ENCODE measurements at regions not wholly inside any gene's neighbourhood (a gene's known extent, or its start where the extent isn't known, plus 50 kb on each side); places are given as distances from the start of the nearest gene placed in this dataset.

GRCh38 chr15:98154863-98155262 is 194.4 kb downstream of the ARRDC4 start:
- no peak for TF ChIP-seq CTCF (IDR thresholded peaks at IDR 0.05; ENCODE audit: control extremely low read depth, extremely low read depth, low read depth, missing control alignments)
- CTCF ChIA-PET, result no interaction called here

DNA sequence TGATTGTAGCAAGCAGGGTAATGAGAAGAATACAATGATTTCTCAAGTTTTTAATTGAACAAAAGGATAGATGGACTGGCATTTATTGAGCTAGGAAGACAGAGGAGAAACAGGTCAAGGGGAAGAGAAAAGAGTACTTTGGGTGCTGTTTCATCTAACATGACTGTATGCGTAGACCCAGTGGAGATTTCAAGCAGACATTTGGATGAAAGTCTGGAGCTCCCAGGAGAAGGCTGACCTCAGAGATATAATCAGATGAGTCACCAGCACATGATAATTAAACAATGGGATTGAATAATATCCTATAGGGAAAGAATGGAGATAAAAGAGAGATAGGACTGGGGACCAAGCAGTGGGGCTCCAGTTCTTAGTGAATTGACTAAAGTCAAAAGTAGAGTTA is 194.9 kb downstream of the ARRDC4 start:
- CTCF ChIA-PET, result no interaction called here
- no peak for DNase-seq (ENCODE audit: extremely low spot score)
- POLR2A ChIA-PET, result no interaction called here
- no peak for TF ChIP-seq CTCF (IDR thresholded peaks at IDR 0.05; ENCODE audit: control extremely low read depth, extremely low read depth, low read depth, missing control alignments)

More at GRCh38 chr15:98154863-98155262, 194.4 kb downstream of the ARRDC4 start:
- no peak for DNase-seq (ENCODE audit: extremely low spot score)
- POLR2A ChIA-PET, result no interaction called here

GRCh38 chr15:98160236-98160635 is 199.7 kb downstream of the ARRDC4 start:
- CTCF ChIA-PET, result no interaction called here
- TF ChIP-seq CTCF (IDR thresholded peaks at IDR 0.05; ENCODE audit: control extremely low read depth, extremely low read depth, low read depth, missing control alignments), result no peak
- no peak for DNase-seq (ENCODE audit: extremely low spot score)
- POLR2A ChIA-PET, result no interaction called here

- TF ChIP-seq CTCF (IDR thresholded peaks at IDR 0.05; ENCODE audit: control extremely low read depth, extremely low read depth, low read depth, missing control alignments), result no peak
- DNase-seq (ENCODE audit: extremely low spot score), result no peak
- ChIA-PET CTCF (interaction anchor here (1.7 kb wide), 1 partner anchor 14 kb away, joined by 4 read pairs; no protein-coding TSS in a partner anchor), POLR2A (no interaction called here)
Observed at GRCh38 chr15:98163319-98164045, 203.0 kb downstream of the ARRDC4 start.

DNA sequence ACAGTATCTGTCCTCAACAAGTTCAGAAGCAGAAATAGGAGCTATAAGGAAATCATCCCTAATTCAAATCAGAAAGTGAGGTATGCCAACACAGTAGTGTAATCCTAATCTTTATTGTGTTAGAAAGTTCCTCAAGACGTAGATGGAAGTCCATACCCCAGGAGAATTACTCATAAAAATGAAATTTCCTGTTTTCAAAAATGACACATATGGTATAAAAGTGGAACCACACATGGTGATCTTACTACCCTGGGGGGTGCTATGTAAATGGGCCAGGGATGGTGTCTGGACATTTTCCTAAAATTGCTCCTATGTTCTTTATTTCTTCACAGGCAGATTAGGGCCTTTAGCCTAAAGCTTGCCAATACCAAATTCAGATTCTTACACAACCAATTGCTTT is 204.1 kb downstream of the ARRDC4 start:
- ChIA-PET CTCF (interaction anchor here (1.7 kb wide), 1 partner anchor 13 kb away, joined by 4 read pairs; no protein-coding TSS in a partner anchor), POLR2A (no interaction called here)
- DNase-seq (ENCODE audit: extremely low spot score), result no peak
- TF ChIP-seq CTCF (IDR thresholded peaks at IDR 0.05; ENCODE audit: control extremely low read depth, extremely low read depth, low read depth, missing control alignments), result no peak

DNA sequence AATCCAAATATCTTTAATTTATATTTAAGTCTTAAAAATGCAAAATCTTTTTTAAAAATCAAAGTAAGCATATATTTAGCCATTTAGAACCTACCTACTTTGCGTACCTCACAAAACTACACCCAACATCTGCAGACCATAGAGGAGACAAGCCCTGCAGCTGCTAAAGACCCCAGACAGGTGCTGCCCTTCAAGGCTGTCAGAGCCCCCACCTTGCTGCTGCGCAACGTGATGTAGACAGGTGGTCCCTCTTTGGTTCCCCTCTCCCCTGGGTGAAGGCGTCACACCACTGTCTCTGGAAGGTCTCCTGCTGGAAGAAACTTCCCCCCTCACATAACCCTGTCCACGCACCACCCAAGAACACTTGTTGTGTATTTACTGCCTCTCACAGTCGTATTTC is 204.5 kb downstream of the ARRDC4 start:
- no peak for TF ChIP-seq CTCF (IDR thresholded peaks at IDR 0.05; ENCODE audit: control extremely low read depth, extremely low read depth, low read depth, missing control alignments)
- ChIA-PET CTCF (interaction anchor here (1.7 kb wide), 1 partner anchor 13 kb away, joined by 4 read pairs; no protein-coding TSS in a partner anchor), POLR2A (no interaction called here)
- DNase-seq (ENCODE audit: extremely low spot score), result no peak

Data from GM10248 (cell line).